ENCODE measurements at regions not wholly inside any gene's neighbourhood (a gene's known extent, or its start where the extent isn't known, plus 50 kb on each side); places are given as distances from the start of the nearest gene placed in this dataset.
"Not testable (repeated sequence)": the region's sequence is repeated elsewhere in the genome, so short reads cannot be mapped to it uniquely, and the experiment has no call there.

DNA sequence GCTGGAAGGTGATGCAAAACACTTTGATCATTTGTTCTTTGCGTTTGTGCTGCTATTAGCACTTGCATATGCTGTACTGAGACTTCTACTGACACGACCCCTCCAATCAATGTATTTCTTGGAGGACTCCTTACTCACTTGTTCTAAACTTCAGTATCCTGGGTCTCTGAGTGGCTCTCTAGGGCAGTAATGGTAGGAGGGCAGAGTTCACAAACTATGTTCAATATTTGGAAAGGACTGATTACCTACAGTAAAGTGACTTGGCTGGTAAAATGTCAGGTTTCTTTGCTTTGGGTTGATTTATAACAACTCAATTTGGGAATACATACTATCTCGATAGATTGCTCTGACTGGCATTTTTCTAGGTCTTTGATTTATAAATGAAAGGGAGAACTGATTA is 93.7 kb downstream of the TRIM43 start:
- no peaks in the 10 kb centered on the region for H3K27me3 ChIP-seq
- H3K4me1 ChIP-seq (ENCODE audit: insufficient read depth), result peaks cover 3% of the 10 kb centered on the region
- no peaks in the 10 kb centered on the region for H3K9me3 ChIP-seq
- intact Hi-C loops (cut with DNase I), result no loop called here
- H3K36me3 ChIP-seq, result no peaks in the 10 kb centered on the region
- TF ChIP-seq EP300 (IDR thresholded peaks at IDR 0.05), result no peak
- TF ChIP-seq, protein P1, sequence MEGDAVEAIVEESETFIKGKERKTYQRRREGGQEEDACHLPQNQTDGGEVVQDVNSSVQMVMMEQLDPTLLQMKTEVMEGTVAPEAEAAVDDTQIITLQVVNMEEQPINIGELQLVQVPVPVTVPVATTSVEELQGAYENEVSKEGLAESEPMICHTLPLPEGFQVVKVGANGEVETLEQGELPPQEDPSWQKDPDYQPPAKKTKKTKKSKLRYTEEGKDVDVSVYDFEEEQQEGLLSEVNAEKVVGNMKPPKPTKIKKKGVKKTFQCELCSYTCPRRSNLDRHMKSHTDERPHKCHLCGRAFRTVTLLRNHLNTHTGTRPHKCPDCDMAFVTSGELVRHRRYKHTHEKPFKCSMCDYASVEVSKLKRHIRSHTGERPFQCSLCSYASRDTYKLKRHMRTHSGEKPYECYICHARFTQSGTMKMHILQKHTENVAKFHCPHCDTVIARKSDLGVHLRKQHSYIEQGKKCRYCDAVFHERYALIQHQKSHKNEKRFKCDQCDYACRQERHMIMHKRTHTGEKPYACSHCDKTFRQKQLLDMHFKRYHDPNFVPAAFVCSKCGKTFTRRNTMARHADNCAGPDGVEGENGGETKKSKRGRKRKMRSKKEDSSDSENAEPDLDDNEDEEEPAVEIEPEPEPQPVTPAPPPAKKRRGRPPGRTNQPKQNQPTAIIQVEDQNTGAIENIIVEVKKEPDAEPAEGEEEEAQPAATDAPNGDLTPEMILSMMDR (IDR thresholded peaks at IDR 0.05), result no peak
- no peak for TF ChIP-seq POLR2A (IDR thresholded peaks at IDR 0.05)
- no peak overlapping the region for H3K4me3 ChIP-seq
- 90 to 94% (median 91%) methylated on average over 3 of the region's 3 CpGs for WGBS, 3 donors
- DNase-seq, result no peak
- no peak overlapping the region for H3K27ac ChIP-seq

GRCh38 chr2:95686056-95686825 is 94.4 kb downstream of the TRIM43 start:
- intact Hi-C loops (cut with DNase I); H3K4me3 ChIP-seq; H3K4me1 ChIP-seq (ENCODE audit: insufficient read depth); H3K27ac ChIP-seq; H3K36me3 ChIP-seq; H3K9me3 ChIP-seq; H3K27me3 ChIP-seq: not testable (repeated sequence)
- 12 to 17% (median 16%) methylated on average over 5 of the region's 5 CpGs for WGBS, 3 donors
- DNase-seq, result peak in 3 of 5 donors; percentile 18 to 37 (median 34)

DNA sequence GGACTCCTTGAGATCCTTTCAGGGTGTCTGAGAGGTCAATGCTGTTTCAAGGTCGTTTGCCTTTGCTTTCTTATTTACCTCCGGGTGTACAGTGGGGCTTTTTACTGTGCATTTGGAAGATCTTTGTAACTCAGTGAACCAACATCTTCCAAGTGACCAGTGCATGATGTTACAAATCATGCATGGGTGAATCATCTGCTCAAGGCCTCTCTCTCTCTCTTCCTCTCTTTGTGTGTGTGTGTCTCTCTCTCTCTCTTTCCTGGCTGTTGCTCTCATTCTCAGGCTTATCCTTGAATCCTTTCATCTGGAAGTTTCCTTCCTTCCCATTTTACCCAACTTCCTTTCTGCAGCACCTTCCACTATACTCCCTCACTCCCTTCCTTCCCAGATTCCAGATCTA is 96.1 kb downstream of the TRIM43 start:
- DNase-seq, result not testable (repeated sequence)
- WGBS, 3 donors, result 0 to 13% (median 7%) methylated on average over 2 of the region's 2 CpGs

DNA sequence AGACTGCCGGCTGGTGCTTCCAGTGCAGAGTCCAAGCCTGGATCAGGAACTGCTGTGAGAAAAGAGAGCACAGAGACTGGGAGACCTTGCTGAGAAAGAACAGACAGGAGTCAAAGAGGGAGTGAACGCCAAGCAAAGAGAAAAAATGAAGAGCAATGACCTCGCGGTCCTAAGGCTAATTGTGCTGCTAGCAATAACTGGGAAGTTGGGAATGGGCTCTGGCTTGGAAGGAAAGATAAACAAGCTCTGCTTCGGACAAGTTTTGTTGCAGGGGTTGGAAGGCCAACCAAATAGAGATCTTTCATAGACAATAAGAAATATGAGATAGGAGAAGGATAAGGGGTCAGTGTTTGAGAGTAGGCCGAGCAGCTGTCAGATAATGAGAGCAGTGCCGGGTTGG is 99.4 kb downstream of the TRIM43 start:
- H3K36me3 ChIP-seq; H3K27me3 ChIP-seq; H3K27ac ChIP-seq; H3K4me3 ChIP-seq; H3K9me3 ChIP-seq; intact Hi-C loops (cut with DNase I); DNase-seq; H3K4me1 ChIP-seq (ENCODE audit: insufficient read depth): not testable (repeated sequence)
- WGBS, 3 donors, result 66 to 73% (median 66%) methylated on average over 7 of the region's 7 CpGs

More for the DNA sequence above, 96.1 kb downstream of the TRIM43 start:
- H3K9me3 ChIP-seq; H3K4me1 ChIP-seq (ENCODE audit: insufficient read depth); H3K36me3 ChIP-seq; H3K4me3 ChIP-seq; H3K27me3 ChIP-seq; H3K27ac ChIP-seq; intact Hi-C loops (cut with DNase I): not testable (repeated sequence)

DNA sequence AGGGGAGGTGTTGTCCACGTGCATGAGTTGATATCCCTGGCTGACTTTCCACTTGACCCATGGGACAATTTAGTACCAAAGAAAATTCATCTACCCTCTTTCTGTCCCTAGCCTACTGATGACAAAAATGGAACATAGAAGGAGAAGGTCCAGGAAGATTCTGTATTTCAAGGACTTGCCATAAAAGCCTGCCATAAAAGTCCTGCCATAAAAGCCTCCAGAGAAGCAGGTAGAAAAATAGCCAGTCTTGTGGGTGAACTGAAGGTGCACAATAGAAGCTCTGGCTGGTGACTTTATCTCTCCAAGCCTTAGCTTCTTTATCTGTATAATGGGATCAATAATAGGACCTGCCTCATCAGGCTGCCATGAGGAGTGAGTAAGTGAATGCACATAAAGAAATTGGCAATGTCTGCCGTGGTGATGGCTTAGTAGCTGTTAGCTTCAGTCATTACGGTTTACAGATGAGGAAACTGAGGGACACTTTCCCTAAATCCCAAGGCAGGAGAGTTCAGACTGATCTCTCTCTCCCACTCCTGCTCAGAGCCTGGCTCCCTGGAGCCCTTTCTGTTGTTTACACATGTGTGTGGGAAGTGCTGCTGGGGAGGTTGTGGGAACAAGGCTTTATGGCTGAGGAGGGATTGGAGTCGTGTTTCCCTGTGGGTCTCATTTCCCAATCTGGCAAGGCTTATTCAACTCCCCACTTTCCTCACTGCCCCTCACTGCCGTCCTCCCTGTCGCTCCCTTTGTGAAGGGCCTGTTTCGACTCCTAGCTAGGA is 101.5 kb downstream of the TRIM43 start:
- 60 to 67% (median 66%) methylated on average over 7 of the region's 7 CpGs for WGBS, 3 donors

GRCh38 chr2:95695613-95696012 is 103.8 kb downstream of the TRIM43 start:
- 45 to 52% (median 50%) methylated on average over 4 of the region's 4 CpGs for WGBS, 3 donors
- H3K27me3 ChIP-seq, result no peaks in the 10 kb centered on the region
- no peak overlapping the region for H3K27ac ChIP-seq
- H3K4me1 ChIP-seq (ENCODE audit: insufficient read depth), result no peaks in the 10 kb centered on the region
- no peak overlapping the region for H3K4me3 ChIP-seq
- H3K36me3 ChIP-seq, result no peaks in the 10 kb centered on the region
- DNase-seq, result peak in 3 of 5 donors; percentile 48 to 60 (median 52)
- TF ChIP-seq, protein P1 (IDR thresholded peaks at IDR 0.05), result no peak
- no peak for TF ChIP-seq POLR2A (IDR thresholded peaks at IDR 0.05)
- no peak for TF ChIP-seq EP300 (IDR thresholded peaks at IDR 0.05)
- intact Hi-C loops (cut with DNase I), result no loop called here
- no peaks in the 10 kb centered on the region for H3K9me3 ChIP-seq

More for the DNA sequence above, 101.5 kb downstream of the TRIM43 start:
- H3K4me1 ChIP-seq (ENCODE audit: insufficient read depth); intact Hi-C loops (cut with DNase I); DNase-seq; H3K4me3 ChIP-seq; H3K9me3 ChIP-seq; H3K36me3 ChIP-seq; H3K27me3 ChIP-seq; H3K27ac ChIP-seq: not testable (repeated sequence)
